Pancreas (tissue), 10 donors: ENCODE measurements at regions not wholly inside any gene's neighbourhood (a gene's known extent, or its start where the extent isn't known, plus 50 kb on each side); places are given as distances from the start of the nearest gene placed in this dataset.
A peak's percentile ranks its signal among the peaks of the same experiment; 100 is the strongest.
"Not testable (repeated sequence)": the region's sequence is repeated elsewhere in the genome, so short reads cannot be mapped to it uniquely, and the experiment has no call there.

Experiments used
- ATAC-seq, 4 donors: fragments of 200-7000 bp; cut with Tn5 transposase; one replicate each; pipeline versions ENCODE4 v1.8.0 to v1.9.1; 2020; ENCODE audit warnings: mild to moderate bottlenecking in 4 of 4, moderate library complexity in 4 of 4
- DNase-seq, 6 donors: peaks; one replicate each; pipeline ENCODE4 v3.0.0-alpha.2; 2020
- FAIRE-seq: peaks from 2 replicates; lab custom pipeline; 2012; peaks lifted over from hg19 to GRCh38; lab: Jason Lieb, UNC
- H3K27ac ChIP-seq, 4 donors: fragments of 200-600 bp; sonication (generic); 1 replicate in 3 of 4; 2 replicates in 1 of 4; pipeline versions ENCODE4 v1.5.0 to v1.8.0; 2020
- H3K27me3 ChIP-seq, 4 donors: fragments of 200-600 bp; one replicate each; pipeline ENCODE4 v1.8.0; 2021
- H3K36me3 ChIP-seq, 3 donors: fragments of 200-600 bp; sonication (generic) in 1 of 3; one replicate each; pipeline versions ENCODE4 v1.5.0 to v1.8.0; 2020 to 2021
- H3K4me1 ChIP-seq, 3 donors: fragments of 200-600 bp; one replicate each; pipeline ENCODE4 v1.8.0; 2021
- H3K4me3 ChIP-seq, 4 donors: fragments of 200-600 bp; sonication (generic) in 2 of 4; one replicate each; pipeline versions ENCODE4 v1.5.0 to v1.8.0; 2020 to 2021
- H3K9me3 ChIP-seq, 4 donors: fragments of 200-600 bp; one replicate each; pipeline ENCODE4 v1.8.0; 2021
- WGBS, 2 donors: extraction: QIAGEN DNeasy Blood & Tissue Kit; methylation state at CpG; one replicate each; pipeline ENCODE4 v1.1.7; 2013; 5-methylcytosine and 5-hydroxymethylcytosine counted together
- intact Hi-C, 3 donors: fragments of 100-400 bp; cut with DNase I; formaldehyde crosslinking; loops; one replicate each; pipeline versions ENCODE4 v1.11.1 to v1.14.2; 2022
- TF ChIP-seq, protein P1 (sequence below), 4 donors: fragments of 200-600 bp; sonication (generic) in 3 of 4; IDR thresholded peaks; one replicate each; pipeline versions ENCODE4 v1.5.0 to v1.8.0; 2021; ENCODE audit warnings: antibody characterized with exemption in 4 of 4
- donor health status: healthy with polysubstance abuse.
- donor health status: DM: no; HTN: no; CAD: no; lungs with moderate emphysema.
- donor health status: DM: no; HTN: no; CAD: no.
- donor health status: control.
- donor health status: control.
- donor health status: Bipolar disorder and iron deficiency.
- donor health status: DM: yes; HTN: yes; CAD: no.
- donor health status: DM: no; HTN: no; CAD: no.
- donor health status: DM: no; HTN: no; CAD: no.
- donor health status: DM: yes; HTN: yes; CAD: no.

DNA sequence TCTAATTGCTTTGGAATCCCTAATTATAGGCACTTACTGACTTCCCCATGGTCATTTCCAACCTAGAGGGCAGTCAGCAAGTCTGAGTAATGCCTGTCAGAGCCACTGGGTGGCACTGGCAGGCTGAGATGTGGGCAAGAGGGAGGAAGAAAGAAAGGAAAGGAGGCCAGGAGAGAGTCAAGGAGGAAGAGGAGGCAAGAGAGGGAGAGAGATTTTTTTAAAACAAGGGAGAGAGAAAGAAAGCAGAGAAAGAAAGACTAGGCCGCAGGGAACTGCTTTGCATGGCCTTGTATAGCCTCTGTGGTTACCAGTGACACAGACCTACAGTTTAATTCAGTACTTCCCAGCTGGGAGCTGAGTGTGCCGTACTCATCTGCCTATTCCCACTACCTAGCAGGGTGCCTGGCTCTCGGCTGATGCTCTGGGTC lies 210.4 kb upstream of the ADO start:
- FAIRE-seq, result no peak
- intact Hi-C loops, result loop anchor here in 1 of 3 donors (10.0 kb wide), 2 partner anchors 221 to 561 kb away; partner anchors contain the start of gene EGR2
- Histone ChIP-seq H3K36me3 (no peaks in the 10 kb centered on the region), H3K4me3 (no peak overlapping the region), H3K9me3 (no peaks in the 10 kb centered on the region), H3K27me3 (no peaks in the 10 kb centered on the region), H3K4me1 (no peaks in the 10 kb centered on the region), H3K27ac (no peak overlapping the region)
- peak in 4 of 6 donors; percentile 18 to 76 (median 51) for DNase-seq
- WGBS, 2 donors, result 44 to 45% methylated on average over 3 of the region's 3 CpGs
- peak; percentile 56 to 96 (median 94) for ATAC-seq
- TF ChIP-seq, protein P1, sequence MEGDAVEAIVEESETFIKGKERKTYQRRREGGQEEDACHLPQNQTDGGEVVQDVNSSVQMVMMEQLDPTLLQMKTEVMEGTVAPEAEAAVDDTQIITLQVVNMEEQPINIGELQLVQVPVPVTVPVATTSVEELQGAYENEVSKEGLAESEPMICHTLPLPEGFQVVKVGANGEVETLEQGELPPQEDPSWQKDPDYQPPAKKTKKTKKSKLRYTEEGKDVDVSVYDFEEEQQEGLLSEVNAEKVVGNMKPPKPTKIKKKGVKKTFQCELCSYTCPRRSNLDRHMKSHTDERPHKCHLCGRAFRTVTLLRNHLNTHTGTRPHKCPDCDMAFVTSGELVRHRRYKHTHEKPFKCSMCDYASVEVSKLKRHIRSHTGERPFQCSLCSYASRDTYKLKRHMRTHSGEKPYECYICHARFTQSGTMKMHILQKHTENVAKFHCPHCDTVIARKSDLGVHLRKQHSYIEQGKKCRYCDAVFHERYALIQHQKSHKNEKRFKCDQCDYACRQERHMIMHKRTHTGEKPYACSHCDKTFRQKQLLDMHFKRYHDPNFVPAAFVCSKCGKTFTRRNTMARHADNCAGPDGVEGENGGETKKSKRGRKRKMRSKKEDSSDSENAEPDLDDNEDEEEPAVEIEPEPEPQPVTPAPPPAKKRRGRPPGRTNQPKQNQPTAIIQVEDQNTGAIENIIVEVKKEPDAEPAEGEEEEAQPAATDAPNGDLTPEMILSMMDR (IDR thresholded peaks at IDR 0.05), result peak; percentile 32 to 88 (median 77)

DNA sequence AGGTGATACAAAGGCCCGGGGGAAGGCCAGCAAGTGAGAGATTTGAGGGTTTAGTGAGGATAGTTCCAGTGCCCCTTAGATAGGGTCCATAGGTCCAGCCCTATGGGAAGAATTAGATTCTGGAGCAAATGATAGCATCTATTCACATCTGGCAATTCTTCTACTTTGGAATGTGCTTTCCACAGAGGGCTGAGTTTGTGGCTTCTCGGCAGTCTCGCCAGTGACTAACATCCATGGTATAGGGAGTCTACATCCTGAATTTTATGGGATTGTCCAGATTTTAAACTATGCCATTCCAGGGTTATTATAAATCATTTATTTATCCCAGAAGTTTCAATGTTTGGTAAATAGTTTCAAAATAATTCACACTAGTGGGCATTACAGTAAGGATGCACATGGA lies 207.3 kb upstream of the ADO start:
- WGBS, 2 donors, result 85 to 90% methylated on average over 3 of the region's 3 CpGs
- Histone ChIP-seq H3K36me3 (no peaks in the 10 kb centered on the region), H3K4me1 (no peaks in the 10 kb centered on the region), H3K27ac (no peak overlapping the region), H3K27me3 (no peaks in the 10 kb centered on the region), H3K9me3 (no peaks in the 10 kb centered on the region), H3K4me3 (no peak overlapping the region)
- FAIRE-seq (no peak), ATAC-seq (no peak), DNase-seq (no peak)
- TF ChIP-seq, protein P1 (IDR thresholded peaks at IDR 0.05), result no peak
- intact Hi-C loops, result loop anchor here in 1 of 3 donors (5.0 to 10.0 kb wide), 3 partner anchors 218 to 558 kb away; partner anchors contain the start of gene EGR2

DNA sequence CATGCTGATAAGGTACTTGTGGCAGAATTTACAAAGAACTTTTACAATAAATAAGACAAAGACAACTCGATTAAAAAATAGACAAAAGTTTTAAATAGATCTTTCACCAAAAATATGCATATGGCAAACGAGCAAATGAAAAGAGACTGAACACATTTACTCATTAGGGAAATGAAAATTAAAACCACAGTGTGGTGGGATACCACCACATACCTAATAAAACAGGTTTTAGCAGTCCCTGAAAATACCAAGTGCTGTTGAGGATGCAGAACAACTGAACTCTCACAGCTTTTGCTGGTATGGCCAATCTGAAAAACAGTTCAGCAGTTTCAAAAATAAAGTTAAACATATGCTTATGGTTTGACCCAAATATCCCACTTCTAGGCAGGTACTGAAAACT lies 205.4 kb upstream of the ADO start:
- Histone ChIP-seq H3K27me3 (no peaks in the 10 kb centered on the region), H3K27ac (no peak overlapping the region), H3K4me3 (no peak overlapping the region), H3K36me3 (no peaks in the 10 kb centered on the region), H3K4me1 (no peaks in the 10 kb centered on the region), H3K9me3 (no peaks in the 10 kb centered on the region)
- WGBS, 2 donors, result 36 to 40% methylated on average over 2 of the region's 2 CpGs
- FAIRE-seq (no peak), ATAC-seq (no peak), DNase-seq (no peak)
- intact Hi-C loops, result loop anchor here in 1 of 3 donors (5.0 to 10.0 kb wide), 3 partner anchors 216 to 556 kb away; partner anchors contain the start of gene EGR2
- TF ChIP-seq, protein P1 (IDR thresholded peaks at IDR 0.05), result no peak

DNA sequence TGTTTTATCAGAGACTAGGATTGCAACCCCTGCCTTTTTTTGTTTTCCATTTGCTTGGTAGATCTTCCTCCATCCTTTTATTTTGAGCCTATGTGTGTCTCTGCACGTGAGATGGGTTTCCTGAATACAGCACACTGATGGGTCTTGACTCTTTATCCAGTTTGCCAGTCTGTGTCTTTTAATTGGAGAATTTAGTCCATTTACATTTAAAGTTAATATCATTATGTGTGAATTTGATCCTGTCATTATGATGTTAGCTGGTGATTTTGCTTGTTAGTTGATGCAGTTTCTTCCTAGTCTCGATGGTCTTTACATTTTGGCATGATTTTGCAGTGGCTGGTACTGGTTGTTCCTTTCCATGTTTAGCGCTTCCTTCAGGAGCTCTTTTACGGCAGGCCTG lies 198.0 kb upstream of the ADO start:
- ATAC-seq, intact Hi-C loops: not testable (repeated sequence)
- WGBS, 2 donors, result 91 to 97% methylated on average over 3 of the region's 4 CpGs

DNA sequence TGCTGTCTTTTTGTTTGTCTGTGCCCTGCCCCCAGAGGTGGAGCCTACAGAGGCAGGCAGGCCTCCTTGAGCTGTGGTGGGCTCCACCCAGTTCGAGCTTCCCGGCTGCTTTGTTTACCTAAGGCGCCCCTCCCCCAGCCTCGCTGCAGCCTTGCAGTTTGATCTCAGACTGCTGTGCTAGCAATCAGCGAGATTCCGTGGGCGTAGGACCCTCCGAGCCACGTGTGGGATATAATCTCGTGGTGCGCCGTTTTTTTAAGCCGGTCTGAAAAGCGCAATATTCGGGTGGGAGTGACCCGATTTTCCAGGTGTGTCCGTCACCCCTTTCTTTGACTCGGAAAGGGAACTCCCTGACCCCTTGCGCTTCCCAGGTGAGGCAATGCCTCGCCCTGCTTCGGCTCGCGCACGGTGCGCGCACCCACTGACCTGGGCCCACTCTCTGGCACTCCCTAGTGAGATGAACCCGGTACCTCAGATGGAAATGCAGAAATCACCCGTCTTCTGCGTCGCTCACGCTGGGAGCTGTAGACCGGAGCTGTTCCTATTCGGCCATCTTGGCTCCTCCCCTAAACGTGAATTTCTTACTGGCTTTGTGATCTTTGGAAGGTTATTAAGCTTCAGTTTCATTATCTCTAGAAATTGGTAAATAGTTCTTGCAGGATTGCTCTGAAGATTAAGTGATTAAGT lies 196.2 kb upstream of the ADO start:
- H3K27ac ChIP-seq, result not testable (repeated sequence)

More for the DNA sequence above, 198.0 kb upstream of the ADO start:
- not testable (repeated sequence) for H3K27ac ChIP-seq, H3K9me3 ChIP-seq, H3K4me1 ChIP-seq, H3K36me3 ChIP-seq, H3K4me3 ChIP-seq, H3K27me3 ChIP-seq, FAIRE-seq, DNase-seq

More for the DNA sequence above, 196.2 kb upstream of the ADO start:
- H3K9me3 ChIP-seq, intact Hi-C loops, H3K4me1 ChIP-seq, FAIRE-seq, H3K27me3 ChIP-seq, H3K4me3 ChIP-seq, DNase-seq, ATAC-seq, H3K36me3 ChIP-seq: not testable (repeated sequence)
- 50 to 56% methylated on average over 25 to 31 of the region's 34 CpGs for WGBS, 2 donors
